Natural killer cell (primary cell): ENCODE measurements at regions not wholly inside any gene's neighbourhood (a gene's known extent, or its start where the extent isn't known, plus 50 kb on each side); places are given as distances from the start of the nearest gene placed in this dataset.
A peak's percentile ranks its signal among the peaks of the same experiment; 100 is the strongest.

ENCODE experiments used
- ATAC-seq, 3 donors: fragments of 150-1000 bp in 2 of 3; fragments of 200-7000 bp in 1 of 3; cut with Tn5 transposase; 1 replicate in 1 of 3; 2 replicates in 2 of 3; pipeline ENCODE4 v1.10.0; 2021; ENCODE audit warnings: mild to moderate bottlenecking in 2 of 3, moderate library complexity in 2 of 3
- DNase-seq, 2 donors: peaks; one replicate each; pipeline versions ENCODE4 v3.0.0 to v3.0.0-alpha.2; 2013 to 2021; ENCODE audit warnings: mixed read lengths in 1 of 2
- H3K27ac ChIP-seq: one replicate; pipeline ENCODE4 v1.5.1; 2013; ENCODE audit warnings: mild to moderate bottlenecking, low read length
- H3K27me3 ChIP-seq: one replicate; pipeline ENCODE4 v1.6.1; 2013; ENCODE audit warnings: low read length; ENCODE audit not compliant: control insufficient read depth, insufficient read depth
- H3K36me3 ChIP-seq: one replicate; pipeline ENCODE4 v1.6.1; 2013; ENCODE audit warnings: low read length; ENCODE audit not compliant: control insufficient read depth, insufficient read depth
- H3K4me1 ChIP-seq: one replicate; pipeline ENCODE4 v1.6.1; 2013; ENCODE audit warnings: low read length; ENCODE audit not compliant: control insufficient read depth, insufficient read depth
- H3K4me3 ChIP-seq: one replicate; pipeline ENCODE4 v1.5.1; 2013; ENCODE audit warnings: low read length
- H3K9me3 ChIP-seq: one replicate; pipeline ENCODE4 v1.6.1; 2013; ENCODE audit warnings: low read length; ENCODE audit not compliant: control insufficient read depth, insufficient read depth
- H3K27ac Mint-ChIP-seq, 2 donors: one replicate each; pipeline ENCODE4 v1.8.0; 2022; ENCODE audit warnings: mild to moderate bottlenecking in 2 of 2, mixed read lengths in 2 of 2, moderate library complexity in 1 of 2
- H3K27me3 Mint-ChIP-seq, 2 donors: one replicate each; pipeline ENCODE4 v1.8.0; 2022; ENCODE audit warnings: low read depth in 2 of 2, mixed read lengths in 2 of 2
- H3K36me3 Mint-ChIP-seq: one replicate; pipeline ENCODE4 v1.8.0; 2022; ENCODE audit warnings: mixed read lengths
- H3K4me1 Mint-ChIP-seq, 2 donors: one replicate each; pipeline ENCODE4 v1.8.0; 2022; ENCODE audit warnings: mixed read lengths in 2 of 2
- H3K4me3 Mint-ChIP-seq: one replicate; pipeline ENCODE4 v1.8.0; 2022; ENCODE audit warnings: mild to moderate bottlenecking, moderate library complexity, mixed read lengths
- H3K9me3 Mint-ChIP-seq, 2 donors: one replicate each; pipeline ENCODE4 v1.8.0; 2022; ENCODE audit warnings: mixed read lengths in 2 of 2
- WGBS: methylation state at CpG from one replicate; pipeline ENCODE4 v1.1.7; 2013; ENCODE audit warnings: missing lambda C conversion rate; ENCODE audit not compliant: insufficient coverage; 5-methylcytosine and 5-hydroxymethylcytosine counted together
- intact Hi-C: fragments of 100-400 bp; cut with micrococcal nuclease; formaldehyde crosslinking; loops from one replicate; pipeline ENCODE4 v1.14.2; 2022
- TF ChIP-seq, protein P1 (sequence below): fragments of 200-600 bp; IDR thresholded peaks from one replicate; pipeline ENCODE4 v1.8.0; 2022; ENCODE audit warnings: antibody characterized with exemption

GRCh38 chr4:121248747-121249146 is 84.6 kb upstream of the TNIP3 start:
- H3K4me3 Mint-ChIP-seq: no peak overlapping the region
- no peak overlapping the region for H3K4me3 ChIP-seq
- H3K9me3 Mint-ChIP-seq: no peaks in the 10 kb centered on the region
- peaks cover 0 to 6% of the 10 kb centered on the region in 2 donors for H3K27me3 Mint-ChIP-seq
- H3K27me3 ChIP-seq: no peaks in the 10 kb centered on the region
- H3K36me3 ChIP-seq: no peaks in the 10 kb centered on the region
- intact Hi-C loops: no loop called here
- H3K4me1 ChIP-seq: peaks cover 4% of the 10 kb centered on the region
- no peak for ATAC-seq
- no peaks in the 10 kb centered on the region for H3K36me3 Mint-ChIP-seq
- H3K27ac ChIP-seq: no peak overlapping the region
- DNase-seq: no peak
- H3K27ac Mint-ChIP-seq: no peak overlapping the region
- no peaks in the 10 kb centered on the region for H3K9me3 ChIP-seq
- no CpG with 5 or more reads among the region's 2 CpGs for WGBS
- H3K4me1 Mint-ChIP-seq: peaks cover 16 to 17% of the 10 kb centered on the region in 2 donors
- TF ChIP-seq, protein P1, sequence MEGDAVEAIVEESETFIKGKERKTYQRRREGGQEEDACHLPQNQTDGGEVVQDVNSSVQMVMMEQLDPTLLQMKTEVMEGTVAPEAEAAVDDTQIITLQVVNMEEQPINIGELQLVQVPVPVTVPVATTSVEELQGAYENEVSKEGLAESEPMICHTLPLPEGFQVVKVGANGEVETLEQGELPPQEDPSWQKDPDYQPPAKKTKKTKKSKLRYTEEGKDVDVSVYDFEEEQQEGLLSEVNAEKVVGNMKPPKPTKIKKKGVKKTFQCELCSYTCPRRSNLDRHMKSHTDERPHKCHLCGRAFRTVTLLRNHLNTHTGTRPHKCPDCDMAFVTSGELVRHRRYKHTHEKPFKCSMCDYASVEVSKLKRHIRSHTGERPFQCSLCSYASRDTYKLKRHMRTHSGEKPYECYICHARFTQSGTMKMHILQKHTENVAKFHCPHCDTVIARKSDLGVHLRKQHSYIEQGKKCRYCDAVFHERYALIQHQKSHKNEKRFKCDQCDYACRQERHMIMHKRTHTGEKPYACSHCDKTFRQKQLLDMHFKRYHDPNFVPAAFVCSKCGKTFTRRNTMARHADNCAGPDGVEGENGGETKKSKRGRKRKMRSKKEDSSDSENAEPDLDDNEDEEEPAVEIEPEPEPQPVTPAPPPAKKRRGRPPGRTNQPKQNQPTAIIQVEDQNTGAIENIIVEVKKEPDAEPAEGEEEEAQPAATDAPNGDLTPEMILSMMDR: no peak

DNA sequence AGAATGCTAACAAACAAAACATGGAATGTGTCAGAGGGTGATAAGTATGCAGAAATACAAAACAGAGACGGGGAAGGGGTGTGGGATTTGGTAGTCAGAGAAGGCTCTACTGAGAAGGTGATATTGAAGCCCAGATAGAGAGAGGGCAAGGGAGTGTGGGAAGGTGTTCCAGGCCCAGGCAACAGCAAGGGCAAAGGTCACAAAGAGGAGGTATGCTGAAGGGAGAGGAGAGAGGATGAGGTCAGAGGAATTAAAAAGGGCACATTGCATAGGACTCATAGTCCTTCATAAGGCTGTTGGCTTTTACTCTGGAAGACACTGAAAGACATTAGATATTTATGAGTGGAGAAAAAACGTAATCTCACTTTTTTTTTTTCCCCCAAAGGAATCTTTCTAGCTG is 82.6 kb upstream of the TNIP3 start:
- no peaks in the 10 kb centered on the region for H3K4me1 Mint-ChIP-seq
- H3K9me3 Mint-ChIP-seq: no peaks in the 10 kb centered on the region
- Histone ChIP-seq H3K27ac (no peak overlapping the region), H3K27me3 (no peaks in the 10 kb centered on the region), H3K9me3 (no peaks in the 10 kb centered on the region), H3K4me3 (no peak overlapping the region), H3K4me1 (no peaks in the 10 kb centered on the region), H3K36me3 (no peaks in the 10 kb centered on the region)
- DNase-seq (no peak), ATAC-seq (no peak)
- no peaks in the 10 kb centered on the region for H3K36me3 Mint-ChIP-seq
- intact Hi-C loops: no loop called here
- TF ChIP-seq, protein P1: no peak
- H3K4me3 Mint-ChIP-seq: no peak overlapping the region
- peaks cover 0 to 6% of the 10 kb centered on the region in 2 donors for H3K27me3 Mint-ChIP-seq
- 93% methylated on average over 1 of the region's 2 CpGs for WGBS
- H3K27ac Mint-ChIP-seq: peak overlapping the region in 1 of 2 donors; percentile 5

GRCh38 chr4:121243485-121243884 is 79.4 kb upstream of the TNIP3 start:
- no peak for ATAC-seq
- peak in 1 of 2 donors; percentile 31 for DNase-seq
- intact Hi-C loops: no loop called here
- Mint-ChIP-seq H3K27ac (no peak overlapping the region), H3K9me3 (no peaks in the 10 kb centered on the region), H3K4me3 (no peak overlapping the region), H3K27me3 (peaks cover 0 to 3% of the 10 kb centered on the region in 2 donors), H3K4me1 (no peaks in the 10 kb centered on the region), H3K36me3 (no peaks in the 10 kb centered on the region)
- Histone ChIP-seq H3K36me3 (no peaks in the 10 kb centered on the region), H3K27ac (no peak overlapping the region), H3K27me3 (no peaks in the 10 kb centered on the region), H3K9me3 (no peaks in the 10 kb centered on the region), H3K4me1 (no peaks in the 10 kb centered on the region), H3K4me3 (no peak overlapping the region)
- TF ChIP-seq, protein P1: no peak
- 83% methylated on average over 1 of the region's 7 CpGs for WGBS

DNA sequence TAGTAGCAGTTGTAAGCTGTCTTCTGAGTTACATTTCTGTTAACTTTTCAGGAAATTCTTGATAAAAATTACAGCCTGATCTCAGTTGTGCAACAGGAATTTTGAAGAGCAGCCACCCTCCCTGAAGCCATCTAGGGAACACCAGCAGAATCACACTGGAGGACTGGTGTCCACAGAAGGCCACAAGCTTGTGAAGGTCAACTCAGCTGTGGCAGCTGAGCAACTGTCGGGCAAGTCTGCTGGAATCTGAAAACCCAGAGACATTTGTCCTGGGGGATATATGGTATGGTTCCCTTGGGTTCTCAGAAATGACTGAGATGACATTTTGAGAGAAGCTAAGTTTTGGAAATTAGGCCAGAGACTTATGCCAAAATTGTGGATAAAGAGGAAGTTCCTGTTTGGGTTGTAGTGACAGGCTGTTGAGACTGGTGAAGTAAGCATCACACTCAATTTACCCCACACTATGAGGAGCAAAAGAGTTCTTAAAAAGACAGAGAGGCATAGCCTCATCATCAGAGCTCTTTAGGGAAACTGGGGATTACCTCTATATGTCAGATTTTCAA is 78.1 kb upstream of the TNIP3 start:
- TF ChIP-seq, protein P1: no peak
- Histone ChIP-seq H3K27me3 (no peaks in the 10 kb centered on the region), H3K9me3 (no peaks in the 10 kb centered on the region), H3K4me1 (no peaks in the 10 kb centered on the region), H3K27ac (no peak overlapping the region), H3K4me3 (no peak overlapping the region), H3K36me3 (no peaks in the 10 kb centered on the region)
- Mint-ChIP-seq H3K9me3 (no peaks in the 10 kb centered on the region), H3K4me3 (no peak overlapping the region), H3K27ac (no peak overlapping the region), H3K36me3 (no peaks in the 10 kb centered on the region), H3K4me1 (no peaks in the 10 kb centered on the region), H3K27me3 (peaks cover 0 to 6% of the 10 kb centered on the region in 2 donors)
- intact Hi-C loops: no loop called here
- DNase-seq (no peak), ATAC-seq (no peak)
- 97% methylated on average over 1 of the region's 1 CpG for WGBS
